ENCODE measurements at regions not wholly inside any gene's neighbourhood (a gene's known extent, or its start where the extent isn't known, plus 50 kb on each side); places are given as distances from the start of the nearest gene placed in this dataset.

DNA sequence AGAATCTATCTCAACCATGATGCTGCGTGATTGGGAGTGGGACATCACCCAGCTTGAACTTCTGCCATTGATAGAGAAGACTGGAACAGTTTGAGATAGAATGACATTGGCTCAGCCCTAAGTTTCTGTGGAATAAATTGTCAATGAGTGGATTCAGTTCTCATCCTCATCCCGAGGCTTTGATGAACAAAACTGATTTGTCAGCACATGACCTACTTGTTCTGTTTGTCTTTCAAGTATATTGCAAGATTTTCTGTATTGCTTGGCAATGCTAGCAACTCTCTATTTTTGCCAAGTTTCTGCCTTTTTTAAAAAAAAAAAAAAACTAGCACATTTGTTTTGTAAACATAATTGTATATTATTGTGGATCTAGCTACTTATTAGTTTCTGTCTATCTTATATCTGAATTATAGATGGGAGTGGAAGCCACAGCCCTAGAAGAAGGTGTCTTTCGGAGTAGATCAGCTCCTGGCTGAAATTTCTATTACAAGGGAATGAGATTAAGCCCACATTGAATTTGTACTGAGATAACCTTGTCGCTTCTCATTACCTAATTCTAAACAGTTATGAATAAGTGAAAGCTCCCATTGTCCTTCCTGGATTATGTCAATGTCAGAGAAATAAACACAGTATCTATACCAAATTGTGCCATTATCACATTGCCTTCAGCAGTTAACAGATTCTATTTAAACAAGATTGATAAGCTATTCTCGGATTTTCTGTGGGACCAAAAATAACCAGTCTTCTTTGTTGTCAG, 166.1 kb downstream of the TNFSF13B start:
- DNase-seq (ENCODE audit: low spot score) (no peak), FAIRE-seq (no peak), ATAC-seq (no peak)
- H3K4me1 ChIP-seq (ENCODE audit: insufficient read depth, low read length) = no peaks in the 10 kb centered on the region
- no peaks in the 10 kb centered on the region for H3K27me3 ChIP-seq (ENCODE audit: control insufficient read depth in 1 of 2, insufficient read depth in 2 of 2, low read length in 2 of 2)
- intact Hi-C loops (cut with micrococcal nuclease; ENCODE audit: unreplicated experiment) = no loop called here
- POLR2A ChIA-PET = no interaction called here
- H3K36me3 ChIP-seq (replicated peaks in 1 of 2; ENCODE audit: control insufficient read depth in 1 of 2, insufficient read depth in 2 of 2, low read length in 2 of 2) = no peaks in the 10 kb centered on the region
- TF ChIP-seq GZF1 (CRISPR knock-in tag; IDR thresholded peaks at IDR 0.05) (no peak), MAFK (conservative IDR thresholded peaks at IDR 0.05 in 1 of 2, IDR thresholded peaks at IDR 0.05 in 1 of 2; ENCODE audit: low read length in 2 of 2) (0 out of 4 replicates have a peak, but pooled peaks of 1 of the 2 experiments have one; percentile 23)
- H3K9ac ChIP-seq (ENCODE audit: insufficient read depth, low read depth, low read length) = no peak overlapping the region
- no TSS peak for BruUV-seq (replicated peaks)
- no peaks in the 10 kb centered on the region for H4K20me1 ChIP-seq (ENCODE audit: insufficient read depth, low read length)
- H3K4me3 ChIP-seq (replicated peaks in 1 of 3; ENCODE audit: insufficient read depth in 1 of 3, low read depth in 2 of 3, low read length in 3 of 3) = no peak overlapping the region
- H2AFZ ChIP-seq (ENCODE audit: low read length) = no peak overlapping the region
- H3K27ac ChIP-seq (ENCODE audit: extremely low read length, insufficient read depth, low read length) = no peak overlapping the region
- peaks cover 5% of the 10 kb centered on the region; the same call in 1 of the 2 replicates for H3K9me3 ChIP-seq (ENCODE audit: low read length)
- in situ Hi-C loops (cut with HindIII; ENCODE audit: extremely low pct_ligation_motif_present, low pct_unique_long_range_greater_than_20kb) = no loop called here
- WGBS (ENCODE audit: low lambda C conversion rate) = 0% methylated on average over 5 of the region's 5 CpGs
- no peaks in the 10 kb centered on the region for H3K79me2 ChIP-seq (ENCODE audit: insufficient read depth, low read length)
- no peak overlapping the region for H3K4me2 ChIP-seq (ENCODE audit: low read depth, low read length)
- CTCF ChIA-PET (ENCODE audit: low intra/inter-chr PET ratio, low total read pairs) = no interaction called here

GRCh38 chr13:108437496-108437895, 168.0 kb downstream of the TNFSF13B start:
- ChIA-PET POLR2A (no interaction called here), CTCF (ENCODE audit: low intra/inter-chr PET ratio, low total read pairs) (no interaction called here)
- intact Hi-C loops (cut with micrococcal nuclease; ENCODE audit: unreplicated experiment) (no loop called here), in situ Hi-C loops (cut with HindIII; ENCODE audit: extremely low pct_ligation_motif_present, low pct_unique_long_range_greater_than_20kb) (no loop called here)
- H4K20me1 ChIP-seq (ENCODE audit: insufficient read depth, low read length) = no peaks in the 10 kb centered on the region
- BruUV-seq (replicated peaks) = no TSS peak
- FAIRE-seq (no peak), DNase-seq (ENCODE audit: low spot score) (no peak), ATAC-seq (no peak)
- WGBS (ENCODE audit: low lambda C conversion rate) = 0% methylated on average over 2 of the region's 2 CpGs
- H3K79me2 ChIP-seq (ENCODE audit: insufficient read depth, low read length) = no peaks in the 10 kb centered on the region
- no peak overlapping the region for H3K4me3 ChIP-seq (replicated peaks in 1 of 3; ENCODE audit: insufficient read depth in 1 of 3, low read depth in 2 of 3, low read length in 3 of 3)
- no peak overlapping the region for H3K4me2 ChIP-seq (ENCODE audit: low read depth, low read length)
- H2AFZ ChIP-seq (ENCODE audit: low read length) = no peak overlapping the region
- no peaks in the 10 kb centered on the region for H3K27me3 ChIP-seq (ENCODE audit: control insufficient read depth in 1 of 2, insufficient read depth in 2 of 2, low read length in 2 of 2)
- H3K36me3 ChIP-seq (replicated peaks in 1 of 2; ENCODE audit: control insufficient read depth in 1 of 2, insufficient read depth in 2 of 2, low read length in 2 of 2) = no peaks in the 10 kb centered on the region
- TF ChIP-seq ZNF691 (CRISPR knock-in tag; IDR thresholded peaks at IDR 0.05; ENCODE audit: borderline replicate concordance, low read depth) (no peak), NFE2L2 (IDR thresholded peaks at IDR 0.05; ENCODE audit: low read length) (peak; percentile 15; the same call in 1 of the 2 replicates)
- H3K9me3 ChIP-seq (ENCODE audit: low read length) = peaks cover 7% of the 10 kb centered on the region; the same call in 1 of the 2 replicates
- H3K9ac ChIP-seq (ENCODE audit: insufficient read depth, low read depth, low read length) = no peak overlapping the region
- no peak overlapping the region for H3K27ac ChIP-seq (ENCODE audit: extremely low read length, insufficient read depth, low read length)
- H3K4me1 ChIP-seq (ENCODE audit: insufficient read depth, low read length) = no peaks in the 10 kb centered on the region
